HCT116 (cell line): ENCODE measurements at regions not wholly inside any gene's neighbourhood (a gene's known extent, or its start where the extent isn't known, plus 50 kb on each side); places are given as distances from the start of the nearest gene placed in this dataset.

Experiments used
- CEBPB ChIP-seq: IDR thresholded peaks from 2 replicates; pipeline ENCODE4 v1.6.1; 2012; ENCODE audit warnings: low read depth
- EZH2 ChIP-seq: fragments of 200-600 bp; sonication (generic); IDR thresholded peaks from 2 replicates; pipeline ENCODE4 v1.6.1; 2017; ENCODE audit warnings: antibody characterized with exemption, mixed run types
- EZH2phosphoT487 ChIP-seq: fragments of 200-600 bp; IDR thresholded peaks from 2 replicates; pipeline ENCODE4 v1.6.1; 2018; ENCODE audit warnings: antibody characterized with exemption, borderline replicate concordance
- FOSL1 ChIP-seq: IDR thresholded peaks from 2 replicates; pipeline ENCODE4 v1.6.1; 2012; ENCODE audit warnings: low read depth
- POLR2A ChIP-seq: IDR thresholded peaks from 2 replicates; pipeline ENCODE4 v1.7.0; 2011; ENCODE audit warnings: borderline replicate concordance; ENCODE audit not compliant: insufficient read depth, insufficient read length; ENCODE audit errors: extremely low read depth
- POLR2AphosphoS5 ChIP-seq: IDR thresholded peaks from 2 replicates; pipeline ENCODE4 v1.6.1; 2011; ENCODE audit warnings: mild to moderate bottlenecking, low read depth, low read length, moderate library complexity
- SP1 ChIP-seq: IDR thresholded peaks from 2 replicates; pipeline ENCODE4 v1.6.1; 2012; ENCODE audit warnings: low read depth
- TF ChIP-seq, protein P1 (sequence below): IDR thresholded peaks from 2 replicates; pipeline ENCODE4 v1.6.1; 2012; ENCODE audit warnings: low read depth
- TF ChIP-seq, protein P2 (sequence below), 3 experiments: fragments of 200-600 bp in 1 of 3; sonication (generic) in 1 of 3; IDR thresholded peaks in 2 of 3; conservative IDR thresholded peaks in 1 of 3; 2 replicates each; pipeline ENCODE4 v1.5.1; 2012 to 2017; ENCODE audit warnings: low read depth in 2 of 3, low read length in 2 of 3, antibody characterized with exemption in 1 of 3, borderline replicate concordance in 1 of 3, control low read depth in 1 of 3, mild to moderate bottlenecking in 1 of 3, mixed read lengths in 1 of 3, mixed run types in 1 of 3, moderate library complexity in 1 of 3; ENCODE audit not compliant: insufficient read depth in 1 of 3
- TF ChIP-seq, protein P3 (sequence below): IDR thresholded peaks from 2 replicates; pipeline ENCODE4 v1.6.1; 2012

DNA sequence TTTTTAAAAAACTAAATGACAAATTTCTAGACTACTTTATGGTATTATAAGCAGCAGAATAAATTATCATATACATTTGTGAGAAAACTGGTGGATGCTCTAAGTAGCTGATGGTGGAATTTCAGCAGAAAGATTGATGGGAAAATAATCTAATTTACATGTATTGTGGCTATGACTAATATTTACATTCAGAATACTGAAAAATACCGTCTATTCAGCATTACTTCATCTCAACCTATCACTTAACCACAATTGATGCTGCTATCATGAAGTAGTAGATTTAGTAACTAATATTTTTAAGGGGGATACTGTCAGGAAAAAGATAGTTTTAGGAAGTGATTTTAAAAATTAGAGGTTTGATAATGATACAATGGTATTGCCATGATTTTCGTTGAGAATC, 137.9 kb downstream of the IFI44 start:
- TF ChIP-seq, protein P1, sequence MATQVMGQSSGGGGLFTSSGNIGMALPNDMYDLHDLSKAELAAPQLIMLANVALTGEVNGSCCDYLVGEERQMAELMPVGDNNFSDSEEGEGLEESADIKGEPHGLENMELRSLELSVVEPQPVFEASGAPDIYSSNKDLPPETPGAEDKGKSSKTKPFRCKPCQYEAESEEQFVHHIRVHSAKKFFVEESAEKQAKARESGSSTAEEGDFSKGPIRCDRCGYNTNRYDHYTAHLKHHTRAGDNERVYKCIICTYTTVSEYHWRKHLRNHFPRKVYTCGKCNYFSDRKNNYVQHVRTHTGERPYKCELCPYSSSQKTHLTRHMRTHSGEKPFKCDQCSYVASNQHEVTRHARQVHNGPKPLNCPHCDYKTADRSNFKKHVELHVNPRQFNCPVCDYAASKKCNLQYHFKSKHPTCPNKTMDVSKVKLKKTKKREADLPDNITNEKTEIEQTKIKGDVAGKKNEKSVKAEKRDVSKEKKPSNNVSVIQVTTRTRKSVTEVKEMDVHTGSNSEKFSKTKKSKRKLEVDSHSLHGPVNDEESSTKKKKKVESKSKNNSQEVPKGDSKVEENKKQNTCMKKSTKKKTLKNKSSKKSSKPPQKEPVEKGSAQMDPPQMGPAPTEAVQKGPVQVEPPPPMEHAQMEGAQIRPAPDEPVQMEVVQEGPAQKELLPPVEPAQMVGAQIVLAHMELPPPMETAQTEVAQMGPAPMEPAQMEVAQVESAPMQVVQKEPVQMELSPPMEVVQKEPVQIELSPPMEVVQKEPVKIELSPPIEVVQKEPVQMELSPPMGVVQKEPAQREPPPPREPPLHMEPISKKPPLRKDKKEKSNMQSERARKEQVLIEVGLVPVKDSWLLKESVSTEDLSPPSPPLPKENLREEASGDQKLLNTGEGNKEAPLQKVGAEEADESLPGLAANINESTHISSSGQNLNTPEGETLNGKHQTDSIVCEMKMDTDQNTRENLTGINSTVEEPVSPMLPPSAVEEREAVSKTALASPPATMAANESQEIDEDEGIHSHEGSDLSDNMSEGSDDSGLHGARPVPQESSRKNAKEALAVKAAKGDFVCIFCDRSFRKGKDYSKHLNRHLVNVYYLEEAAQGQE, result no peak
- TF ChIP-seq, protein P2, sequence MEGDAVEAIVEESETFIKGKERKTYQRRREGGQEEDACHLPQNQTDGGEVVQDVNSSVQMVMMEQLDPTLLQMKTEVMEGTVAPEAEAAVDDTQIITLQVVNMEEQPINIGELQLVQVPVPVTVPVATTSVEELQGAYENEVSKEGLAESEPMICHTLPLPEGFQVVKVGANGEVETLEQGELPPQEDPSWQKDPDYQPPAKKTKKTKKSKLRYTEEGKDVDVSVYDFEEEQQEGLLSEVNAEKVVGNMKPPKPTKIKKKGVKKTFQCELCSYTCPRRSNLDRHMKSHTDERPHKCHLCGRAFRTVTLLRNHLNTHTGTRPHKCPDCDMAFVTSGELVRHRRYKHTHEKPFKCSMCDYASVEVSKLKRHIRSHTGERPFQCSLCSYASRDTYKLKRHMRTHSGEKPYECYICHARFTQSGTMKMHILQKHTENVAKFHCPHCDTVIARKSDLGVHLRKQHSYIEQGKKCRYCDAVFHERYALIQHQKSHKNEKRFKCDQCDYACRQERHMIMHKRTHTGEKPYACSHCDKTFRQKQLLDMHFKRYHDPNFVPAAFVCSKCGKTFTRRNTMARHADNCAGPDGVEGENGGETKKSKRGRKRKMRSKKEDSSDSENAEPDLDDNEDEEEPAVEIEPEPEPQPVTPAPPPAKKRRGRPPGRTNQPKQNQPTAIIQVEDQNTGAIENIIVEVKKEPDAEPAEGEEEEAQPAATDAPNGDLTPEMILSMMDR (IDR thresholded peaks at IDR 0.05 in 2 of 3, conservative IDR thresholded peaks at IDR 0.05 in 1 of 3; ENCODE audit: borderline replicate concordance in 1 of 3, insufficient read depth in 1 of 3, low read depth in 2 of 3, low read length in 2 of 3), result no peak
- TF ChIP-seq POLR2A (no peak), CEBPB (no peak), SP1 (no peak), EZH2 (no peak), POLR2AphosphoS5 (no peak), EZH2phosphoT487 (no peak), FOSL1 (no peak)
- TF ChIP-seq, protein P3, sequence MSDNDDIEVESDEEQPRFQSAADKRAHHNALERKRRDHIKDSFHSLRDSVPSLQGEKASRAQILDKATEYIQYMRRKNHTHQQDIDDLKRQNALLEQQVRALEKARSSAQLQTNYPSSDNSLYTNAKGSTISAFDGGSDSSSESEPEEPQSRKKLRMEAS, result no peak
